ENCODE measurements at regions not wholly inside any gene's neighbourhood (a gene's known extent, or its start where the extent isn't known, plus 50 kb on each side); places are given as distances from the start of the nearest gene placed in this dataset.

- TF ChIP-seq POLR2A (IDR thresholded peaks at IDR 0.05) (no peak), POLR2AphosphoS5 (IDR thresholded peaks at IDR 0.05) (no peak), CTCF (IDR thresholded peaks at IDR 0.05) (no peak)
These were observed 377.2 kb upstream of the KLF4 start for GRCh38 chr9:107866711-107867311.
